ENCODE measurements at regions not wholly inside any gene's neighbourhood (a gene's known extent, or its start where the extent isn't known, plus 50 kb on each side); places are given as distances from the start of the nearest gene placed in this dataset.

DNA sequence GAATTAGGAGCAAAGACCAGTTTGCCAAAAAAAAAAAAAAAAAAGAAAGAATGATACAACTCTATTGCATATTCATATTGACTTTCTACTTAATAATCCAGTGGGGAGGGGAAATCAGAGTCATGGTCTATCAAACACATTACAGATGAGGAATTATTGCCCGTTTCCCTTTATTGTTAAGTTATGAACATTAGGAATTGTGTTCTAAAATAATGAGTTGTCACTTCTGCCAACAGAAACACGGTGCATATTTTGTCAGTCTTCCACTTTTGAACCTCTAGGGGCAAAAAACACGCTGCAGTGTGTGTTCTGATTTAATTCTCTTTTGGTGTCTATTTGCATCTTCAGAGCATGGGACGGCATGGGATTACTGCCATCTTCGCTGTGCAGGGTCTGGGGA is 115.7 kb upstream of the RHOBTB1 start:
- H3K4me1 ChIP-seq (ENCODE audit: insufficient read depth, low read length, poor library complexity, severe bottlenecking), result no peaks in the 10 kb centered on the region
- no peak for TF ChIP-seq EZH2phosphoT487 (IDR thresholded peaks at IDR 0.05; ENCODE audit: borderline replicate concordance, low read depth, low read length)
- TF ChIP-seq, protein P1, sequence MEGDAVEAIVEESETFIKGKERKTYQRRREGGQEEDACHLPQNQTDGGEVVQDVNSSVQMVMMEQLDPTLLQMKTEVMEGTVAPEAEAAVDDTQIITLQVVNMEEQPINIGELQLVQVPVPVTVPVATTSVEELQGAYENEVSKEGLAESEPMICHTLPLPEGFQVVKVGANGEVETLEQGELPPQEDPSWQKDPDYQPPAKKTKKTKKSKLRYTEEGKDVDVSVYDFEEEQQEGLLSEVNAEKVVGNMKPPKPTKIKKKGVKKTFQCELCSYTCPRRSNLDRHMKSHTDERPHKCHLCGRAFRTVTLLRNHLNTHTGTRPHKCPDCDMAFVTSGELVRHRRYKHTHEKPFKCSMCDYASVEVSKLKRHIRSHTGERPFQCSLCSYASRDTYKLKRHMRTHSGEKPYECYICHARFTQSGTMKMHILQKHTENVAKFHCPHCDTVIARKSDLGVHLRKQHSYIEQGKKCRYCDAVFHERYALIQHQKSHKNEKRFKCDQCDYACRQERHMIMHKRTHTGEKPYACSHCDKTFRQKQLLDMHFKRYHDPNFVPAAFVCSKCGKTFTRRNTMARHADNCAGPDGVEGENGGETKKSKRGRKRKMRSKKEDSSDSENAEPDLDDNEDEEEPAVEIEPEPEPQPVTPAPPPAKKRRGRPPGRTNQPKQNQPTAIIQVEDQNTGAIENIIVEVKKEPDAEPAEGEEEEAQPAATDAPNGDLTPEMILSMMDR (conservative IDR thresholded peaks at IDR 0.05; ENCODE audit: low read length), result no peak
- H3K9me3 ChIP-seq (ENCODE audit: low read length), result no peaks in the 10 kb centered on the region
- no peaks in the 10 kb centered on the region for H3K36me3 ChIP-seq (ENCODE audit: insufficient read depth, low read length)
- ChIA-PET CTCF (ENCODE audit: unreplicated experiment) (no interaction called here), POLR2A (interaction anchor here (0.6 to 0.7 kb wide), 2 partner anchors 50 to 301 kb away, joined by 3 to 4 read pairs; no protein-coding TSS in a partner anchor)
- DNase-seq (ENCODE audit: low spot score), result no peak
- no peak overlapping the region for H3K4me3 ChIP-seq (ENCODE audit: low read depth, low read length, poor library complexity, severe bottlenecking)
- no peak overlapping the region for H3K4me2 ChIP-seq (ENCODE audit: low read length)
- no peak overlapping the region for H3K27ac ChIP-seq (ENCODE audit: low read depth, low read length, poor library complexity, severe bottlenecking)
- H3K79me2 ChIP-seq (ENCODE audit: insufficient read depth, low read depth, low read length), result no peaks in the 10 kb centered on the region
- H3K9me2 ChIP-seq (ENCODE audit: insufficient read depth, low read length), result no peaks in the 10 kb centered on the region
- no peaks in the 10 kb centered on the region for H4K20me1 ChIP-seq (ENCODE audit: insufficient read depth, low read length)
- no TSS peak for BruUV-seq (replicated peaks)
- no peak overlapping the region for H2AFZ ChIP-seq (ENCODE audit: low read length)
- intact Hi-C loops (cut with micrococcal nuclease; ENCODE audit: unreplicated experiment), result no loop called here

- Histone ChIP-seq H3K9me3 (ENCODE audit: low read length) (no peaks in the 10 kb centered on the region), H2AFZ (ENCODE audit: low read length) (no peak overlapping the region), H4K20me1 (ENCODE audit: insufficient read depth, low read length) (no peaks in the 10 kb centered on the region), H3K79me2 (ENCODE audit: insufficient read depth, low read depth, low read length) (no peaks in the 10 kb centered on the region), H3K4me1 (ENCODE audit: insufficient read depth, low read length, poor library complexity, severe bottlenecking) (no peaks in the 10 kb centered on the region), H3K9me2 (ENCODE audit: insufficient read depth, low read length) (no peaks in the 10 kb centered on the region), H3K27ac (ENCODE audit: low read depth, low read length, poor library complexity, severe bottlenecking) (no peak overlapping the region), H3K36me3 (ENCODE audit: insufficient read depth, low read length) (no peaks in the 10 kb centered on the region), H3K4me3 (ENCODE audit: low read depth, low read length, poor library complexity, severe bottlenecking) (no peak overlapping the region), H3K4me2 (ENCODE audit: low read length) (no peak overlapping the region)
- TF ChIP-seq, protein P1 (conservative IDR thresholded peaks at IDR 0.05; ENCODE audit: low read length), result no peak
- no peak for TF ChIP-seq EZH2phosphoT487 (IDR thresholded peaks at IDR 0.05; ENCODE audit: borderline replicate concordance, low read depth, low read length)
- no peak for DNase-seq (ENCODE audit: low spot score)
- BruUV-seq (replicated peaks), result no TSS peak
- ChIA-PET POLR2A (interaction anchor here (1.6 to 1.8 kb wide), 2 partner anchors 8 to 10 kb away, joined by 5 to 6 read pairs; no protein-coding TSS in a partner anchor), CTCF (ENCODE audit: unreplicated experiment) (interaction anchor here (0.5 kb wide), 1 partner anchor 1523 kb away, joined by 3 read pairs; no protein-coding TSS in a partner anchor)
- intact Hi-C loops (cut with micrococcal nuclease; ENCODE audit: unreplicated experiment), result no loop called here
These were observed 108.7 kb upstream of the RHOBTB1 start for GRCh38 chr10:61052469-61053205.

GRCh38 chr10:61051344-61051743 is 107.4 kb upstream of the RHOBTB1 start:
- no peak overlapping the region for H3K4me3 ChIP-seq (ENCODE audit: low read depth, low read length, poor library complexity, severe bottlenecking)
- intact Hi-C loops (cut with micrococcal nuclease; ENCODE audit: unreplicated experiment), result no loop called here
- POLR2A ChIA-PET, result interaction anchor here (1.8 kb wide), 1 partner anchor 12 kb away, joined by 5 read pairs; no protein-coding TSS in a partner anchor
- H3K9me3 ChIP-seq (ENCODE audit: low read length), result no peaks in the 10 kb centered on the region
- no peak overlapping the region for H3K4me2 ChIP-seq (ENCODE audit: low read length)
- DNase-seq (ENCODE audit: low spot score), result no peak
- no TSS peak for BruUV-seq (replicated peaks)
- H4K20me1 ChIP-seq (ENCODE audit: insufficient read depth, low read length), result no peaks in the 10 kb centered on the region
- no peaks in the 10 kb centered on the region for H3K36me3 ChIP-seq (ENCODE audit: insufficient read depth, low read length)
- CTCF ChIA-PET (ENCODE audit: unreplicated experiment), result no interaction called here
- no peak overlapping the region for H2AFZ ChIP-seq (ENCODE audit: low read length)
- no peaks in the 10 kb centered on the region for H3K9me2 ChIP-seq (ENCODE audit: insufficient read depth, low read length)
- H3K4me1 ChIP-seq (ENCODE audit: insufficient read depth, low read length, poor library complexity, severe bottlenecking), result no peaks in the 10 kb centered on the region
- no peak overlapping the region for H3K27ac ChIP-seq (ENCODE audit: low read depth, low read length, poor library complexity, severe bottlenecking)
- TF ChIP-seq EZH2phosphoT487 (IDR thresholded peaks at IDR 0.05; ENCODE audit: borderline replicate concordance, low read depth, low read length), result no peak
- TF ChIP-seq, protein P1 (conservative IDR thresholded peaks at IDR 0.05; ENCODE audit: low read length), result no peak
- H3K79me2 ChIP-seq (ENCODE audit: insufficient read depth, low read depth, low read length), result no peaks in the 10 kb centered on the region

Data from OCI-LY7 (cell line).